Stimulated activated CD8-positive, alpha-beta memory T cell treated with anti-CD3 and anti-CD28 coated beads, Interleukin-15, amount 100 ng/mL, for 48 hours (primary cell): ENCODE measurements at regions not wholly inside any gene's neighbourhood (a gene's known extent, or its start where the extent isn't known, plus 50 kb on each side); places are given as distances from the start of the nearest gene placed in this dataset.
"Not testable (repeated sequence)": the region's sequence is repeated elsewhere in the genome, so short reads cannot be mapped to it uniquely, and the experiment has no call there.

Source experiments
- DNase-seq, 2 donors: peaks; one replicate each; pipeline ENCODE4 v3.0.0-alpha.2; 2020; ENCODE audit warnings: low read depth in 2 of 2

DNA sequence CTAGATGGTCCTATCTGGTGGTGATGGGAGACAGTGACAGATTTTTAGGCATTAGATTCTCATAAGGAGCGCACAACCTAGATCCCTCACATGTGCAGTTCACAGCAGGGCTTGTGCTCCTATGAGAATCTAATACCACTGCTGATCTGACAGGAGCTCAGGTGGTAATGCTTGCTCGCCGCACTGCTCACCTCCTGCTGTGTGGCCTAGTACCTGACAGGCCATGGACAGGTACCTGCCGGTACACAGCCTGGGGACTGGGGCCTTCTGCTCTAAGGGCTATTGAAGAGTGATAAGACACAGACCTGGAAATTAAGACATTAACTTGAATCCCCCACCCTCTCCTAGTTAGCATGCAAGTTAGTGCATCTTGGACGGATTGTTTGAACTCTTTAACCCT, 64.4 kb downstream of the KLRB1 start:
- not testable (repeated sequence) for DNase-seq

DNA sequence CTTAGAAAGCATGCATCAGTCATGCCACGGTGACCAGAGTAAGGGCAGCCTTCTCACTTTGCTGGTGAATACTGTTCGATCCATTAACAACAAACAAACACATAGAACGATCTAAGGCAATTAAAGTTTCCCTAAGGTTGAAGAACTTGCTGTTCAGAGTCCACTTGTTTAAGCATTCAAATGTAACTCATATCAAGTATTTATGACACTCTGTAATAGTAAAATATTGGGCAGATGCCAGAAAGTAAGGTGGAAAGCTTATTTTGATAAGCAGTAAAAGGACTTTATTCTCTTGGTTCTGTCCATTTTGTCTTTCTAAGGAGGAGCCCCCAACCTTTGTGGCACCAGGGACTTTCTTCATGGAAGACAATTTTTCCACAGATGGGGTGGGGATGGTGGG, 64.9 kb downstream of the KLRB1 start:
- not testable (repeated sequence) for DNase-seq

DNA sequence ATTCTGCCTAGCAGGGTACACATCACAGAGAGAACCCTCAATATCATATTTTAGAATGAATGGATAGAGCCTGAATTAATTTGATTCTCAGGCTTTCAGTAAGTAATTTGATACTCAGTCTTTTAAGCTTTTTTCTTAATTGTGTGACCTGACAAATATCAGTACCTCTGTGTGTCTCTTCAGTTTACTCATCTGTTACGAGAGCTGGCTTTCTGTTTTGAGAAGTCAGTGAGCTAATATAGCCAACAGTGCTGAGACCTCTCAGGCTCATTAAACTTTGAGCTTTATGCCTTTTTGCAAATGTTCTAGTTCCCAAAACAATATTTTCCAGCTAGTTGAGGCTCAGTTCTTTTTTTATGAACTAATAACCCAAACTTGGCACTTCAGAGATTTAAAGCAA, 91.8 kb downstream of the KLRB1 start:
- DNase-seq, result not testable (repeated sequence)

DNA sequence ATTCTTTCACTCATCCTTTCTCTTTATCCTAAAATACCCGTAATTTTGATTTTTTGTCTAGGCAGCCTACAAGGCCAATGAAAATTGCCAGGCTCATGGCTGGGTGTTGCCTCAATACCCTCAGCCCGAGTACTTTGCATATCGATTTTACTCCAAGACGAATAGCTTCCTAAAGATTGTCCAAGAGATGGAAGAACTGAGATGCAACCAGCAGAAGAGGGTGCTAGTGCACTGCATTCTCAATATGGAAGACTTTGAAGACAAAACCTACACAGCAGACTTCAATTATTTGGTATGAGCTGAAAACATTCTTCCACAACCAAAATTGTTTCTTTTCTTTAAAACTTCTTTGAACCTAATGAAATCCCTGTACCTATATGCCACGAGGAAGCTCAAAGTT, 95.0 kb downstream of the KLRB1 start:
- DNase-seq, result not testable (repeated sequence)

DNA sequence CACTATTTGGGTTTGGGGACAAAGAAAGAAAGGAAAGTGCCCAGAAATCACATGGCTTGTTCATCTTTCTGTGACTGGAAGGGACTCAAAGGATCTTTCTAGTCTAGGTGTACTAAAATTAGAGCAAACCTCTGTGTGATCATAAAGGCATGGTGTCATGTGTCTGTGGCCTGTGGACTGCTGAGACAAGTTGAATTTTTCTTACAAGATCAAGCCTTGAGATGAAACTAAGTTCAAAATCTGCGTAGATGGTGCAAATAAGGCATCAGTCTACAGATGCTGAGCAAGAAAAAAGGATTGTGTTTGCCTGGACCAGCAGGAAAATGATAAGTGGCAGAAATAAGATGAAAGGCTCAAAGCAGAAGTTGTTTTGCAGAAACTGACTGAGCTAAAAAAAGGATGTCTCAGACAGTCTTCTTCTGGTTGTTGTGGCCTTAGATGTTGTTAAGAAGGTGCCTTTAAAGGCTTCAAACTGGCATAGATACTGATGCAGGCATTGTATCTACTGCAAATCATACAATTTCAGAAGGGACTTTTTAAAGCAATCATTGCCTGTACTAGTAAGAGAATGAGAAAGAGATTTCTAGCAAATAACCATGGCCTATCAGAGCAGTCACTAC, 97.2 kb downstream of the KLRB1 start:
- not testable (repeated sequence) for DNase-seq

DNA sequence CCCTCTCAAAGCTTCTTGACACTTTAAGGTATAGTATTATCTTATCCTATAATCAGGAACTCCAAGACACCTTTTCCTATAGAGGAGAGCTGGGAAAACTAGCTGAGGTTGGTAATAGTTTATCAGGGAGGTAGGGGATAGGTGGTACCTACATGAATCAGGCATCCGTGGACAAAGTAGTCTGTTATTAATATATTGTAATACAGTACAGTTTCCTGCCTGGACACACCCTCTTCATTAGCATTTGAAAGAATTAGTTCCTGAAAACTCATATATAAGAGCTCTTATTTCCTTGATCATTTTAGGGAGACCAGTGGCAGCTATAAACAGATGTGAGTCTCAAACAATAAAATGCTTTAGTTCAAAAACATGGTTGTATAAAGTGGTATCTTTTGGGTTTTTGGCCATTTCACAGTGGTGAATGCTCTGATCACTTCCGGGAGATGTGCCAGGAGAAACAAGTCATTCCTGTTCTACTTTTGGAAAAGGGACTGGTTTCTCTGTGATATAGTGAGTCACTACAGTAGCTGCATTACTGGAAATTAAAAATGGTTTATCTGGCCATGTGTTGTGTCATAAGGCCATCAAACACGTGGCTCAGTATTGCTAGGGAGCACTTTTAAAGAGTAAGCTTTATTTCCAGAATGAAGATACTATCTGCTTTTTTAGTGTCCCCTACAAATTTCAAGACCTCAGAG, 98.1 kb downstream of the KLRB1 start:
- DNase-seq, result no peak

DNA sequence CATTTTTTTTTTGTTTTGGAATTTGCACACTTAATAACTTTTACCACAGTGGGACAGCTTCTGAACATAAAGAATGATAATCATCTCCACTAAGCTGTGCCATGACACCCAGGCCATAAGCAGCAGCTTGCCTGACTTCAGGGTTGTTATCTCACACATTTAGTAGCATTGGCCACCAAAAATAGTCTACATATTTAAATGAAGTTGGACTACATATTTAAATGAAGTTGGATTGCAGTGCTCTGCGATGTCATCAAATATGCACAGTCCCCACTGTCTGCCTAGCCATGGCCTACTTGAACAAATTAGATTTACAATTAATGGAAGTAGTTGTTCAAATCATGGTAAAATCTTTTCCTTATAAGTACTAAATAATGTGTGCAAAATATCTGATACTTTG, 101.0 kb downstream of the KLRB1 start:
- no peak for DNase-seq

DNA sequence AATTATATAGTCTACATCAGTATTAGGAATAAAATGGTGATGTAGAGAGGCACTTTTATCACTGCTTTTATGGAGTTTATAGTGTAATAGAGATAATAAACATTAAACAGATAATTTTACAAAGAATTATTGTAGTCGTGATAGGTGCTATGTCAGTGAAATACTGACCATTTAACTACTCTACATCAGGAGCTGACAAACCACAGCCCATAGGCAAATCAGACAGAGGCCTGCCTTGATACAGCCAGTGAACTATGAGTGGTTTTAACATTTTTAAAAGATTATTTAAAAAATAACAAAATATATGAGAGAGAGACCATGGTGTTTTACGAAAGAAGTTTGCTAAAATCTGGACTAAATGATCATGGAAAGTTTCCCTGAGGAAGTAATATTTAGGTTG, 104.3 kb downstream of the KLRB1 start:
- not testable (repeated sequence) for DNase-seq

DNA sequence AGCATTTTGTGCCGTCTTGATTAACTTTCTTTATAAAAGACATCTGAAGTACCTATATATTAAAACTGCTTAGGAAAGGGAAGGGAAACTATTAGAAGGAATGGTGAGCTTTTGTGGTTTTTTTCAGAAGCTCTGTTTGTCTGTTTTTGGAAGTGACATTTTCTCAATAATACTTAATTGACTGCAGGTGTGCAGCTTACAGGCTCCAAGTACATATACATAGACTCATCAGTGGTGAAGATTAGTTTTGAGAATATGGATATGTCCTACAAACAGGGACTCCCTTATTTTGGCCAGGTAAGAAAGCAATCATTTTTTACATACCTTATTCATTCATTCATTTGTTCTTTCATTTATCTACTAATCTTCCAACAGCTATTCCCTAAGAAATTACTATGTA, 104.9 kb downstream of the KLRB1 start:
- DNase-seq, result not testable (repeated sequence)

DNA sequence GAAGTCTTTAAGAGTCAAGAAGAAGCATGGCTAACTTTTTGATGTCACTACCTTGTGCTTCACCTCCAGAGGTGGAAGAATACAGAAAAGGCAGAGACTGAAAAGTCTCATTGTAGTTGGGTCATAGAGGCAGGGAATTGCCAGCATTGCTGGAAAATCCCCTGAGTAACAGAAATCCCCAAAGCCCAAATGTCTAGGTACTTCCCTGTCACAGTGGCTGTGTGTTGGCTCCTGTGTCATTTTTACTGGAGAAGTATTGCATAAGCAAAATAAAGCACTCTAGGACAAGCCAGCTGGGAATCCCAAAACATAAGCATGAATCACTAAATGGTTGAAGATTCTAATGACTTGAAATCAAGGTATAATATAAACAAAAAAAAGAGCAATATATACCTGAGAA, 114.4 kb downstream of the KLRB1 start:
- not testable (repeated sequence) for DNase-seq

DNA sequence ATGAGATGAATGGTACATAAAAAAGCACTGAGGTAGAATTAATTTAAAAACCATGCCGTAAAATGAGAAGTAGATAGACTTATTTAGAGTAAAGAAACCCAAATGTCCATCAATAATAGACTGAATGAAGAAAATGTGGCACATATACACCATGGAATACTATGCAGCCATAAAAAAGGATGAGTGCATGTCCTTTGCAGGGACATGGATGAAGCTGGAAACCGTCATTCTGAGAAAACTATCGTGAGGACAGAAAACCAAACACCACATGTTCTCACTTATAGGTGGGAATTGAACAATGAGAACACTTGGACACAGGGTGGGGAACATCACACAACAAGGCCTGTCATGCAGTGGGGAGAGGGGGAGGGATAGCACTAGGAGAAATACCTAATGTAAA, 126.4 kb downstream of the KLRB1 start:
- DNase-seq, result not testable (repeated sequence)

DNA sequence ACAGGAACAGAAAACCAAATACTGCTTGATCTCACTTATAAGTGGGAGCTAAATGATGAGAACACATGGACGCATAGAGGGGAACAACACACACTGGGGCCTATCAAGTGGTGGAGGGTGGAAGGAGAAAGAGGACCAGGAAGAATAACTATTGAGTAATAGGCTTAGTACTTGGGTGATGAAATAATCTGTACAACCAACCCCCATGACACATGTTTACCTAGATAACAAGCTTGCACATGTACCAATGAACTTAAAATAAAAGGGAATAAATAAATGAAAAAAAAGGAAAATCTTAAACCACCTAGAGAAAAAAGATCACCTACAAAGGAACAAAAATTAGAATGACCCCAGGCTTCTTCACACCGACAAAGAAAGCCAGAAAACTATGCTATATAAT, 133.5 kb downstream of the KLRB1 start:
- DNase-seq, result not testable (repeated sequence)

DNA sequence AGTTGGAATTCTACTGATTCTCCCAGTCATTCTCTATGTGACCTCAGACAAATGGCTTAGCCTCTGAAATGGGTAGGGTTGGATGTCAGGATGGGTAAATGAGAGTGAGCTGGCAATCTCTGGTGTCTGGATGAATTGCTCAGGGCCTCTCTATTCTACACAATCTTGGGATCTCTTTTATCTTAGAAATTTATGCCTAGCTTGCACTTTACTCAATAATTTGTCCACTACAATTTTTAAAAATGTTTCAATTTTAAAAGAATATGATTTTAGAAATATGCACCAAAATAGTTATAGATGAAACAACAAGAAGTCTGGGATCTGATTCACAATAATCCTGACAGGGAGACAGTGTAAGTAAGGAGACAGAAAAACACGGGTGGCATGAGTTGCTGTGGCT, 134.1 kb downstream of the KLRB1 start:
- not testable (repeated sequence) for DNase-seq

DNA sequence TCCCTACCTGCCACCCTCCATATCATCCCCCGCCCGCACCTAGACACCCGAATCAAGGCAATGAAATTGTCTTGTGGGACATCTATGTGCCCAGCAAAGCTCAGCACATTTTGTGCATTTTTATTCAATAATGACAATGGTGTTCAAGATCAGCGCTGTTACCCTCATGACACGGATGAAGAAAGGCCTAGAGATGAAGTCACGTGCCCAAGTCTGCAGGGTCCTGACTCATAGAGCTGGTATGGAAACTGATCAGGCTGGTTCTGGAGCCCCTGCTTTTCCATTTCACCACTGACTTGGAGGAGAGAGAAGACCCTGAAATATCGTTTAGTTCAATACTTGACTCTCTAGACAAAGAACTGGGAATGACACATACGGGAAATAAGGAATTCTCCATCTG, 136.2 kb downstream of the KLRB1 start:
- DNase-seq, result not testable (repeated sequence)

DNA sequence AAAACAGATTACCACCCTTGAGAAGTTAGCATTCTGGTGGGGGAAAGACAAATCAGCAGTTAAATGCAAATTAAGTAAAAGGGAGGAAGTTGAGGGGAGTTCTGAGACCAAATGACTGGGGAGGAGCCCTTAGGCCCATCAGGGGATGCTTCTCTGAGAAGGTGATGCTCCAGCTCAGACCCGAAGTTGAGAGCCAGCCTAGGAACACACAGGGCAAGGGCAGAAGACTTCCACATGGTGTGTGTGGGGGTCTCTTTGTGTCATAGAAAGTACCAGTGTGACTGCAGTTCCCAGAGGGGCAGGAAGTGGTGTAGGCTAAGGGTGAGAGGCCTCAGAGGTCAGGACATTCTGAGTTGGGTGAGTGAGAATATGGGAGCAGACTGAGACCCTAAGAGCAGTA, 137.3 kb downstream of the KLRB1 start:
- DNase-seq, result not testable (repeated sequence)

DNA sequence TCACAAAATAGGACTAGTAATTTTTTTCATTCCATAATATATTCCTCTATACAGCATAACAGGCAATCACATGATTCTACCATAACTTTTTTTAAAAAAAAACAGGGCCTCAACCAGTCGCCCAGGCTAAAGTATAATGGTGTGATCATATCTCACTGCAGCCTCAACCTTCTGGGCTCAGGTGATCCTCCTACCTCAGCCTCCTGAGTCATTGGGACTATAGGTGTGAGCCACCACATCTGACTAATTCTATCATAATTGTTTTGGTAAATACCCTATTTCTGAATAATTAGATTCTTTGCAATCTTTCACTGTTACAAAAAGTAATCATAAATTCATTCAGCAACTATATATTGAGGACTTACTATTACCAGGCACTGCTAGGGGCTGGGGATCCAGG, 137.8 kb downstream of the KLRB1 start:
- not testable (repeated sequence) for DNase-seq

DNA sequence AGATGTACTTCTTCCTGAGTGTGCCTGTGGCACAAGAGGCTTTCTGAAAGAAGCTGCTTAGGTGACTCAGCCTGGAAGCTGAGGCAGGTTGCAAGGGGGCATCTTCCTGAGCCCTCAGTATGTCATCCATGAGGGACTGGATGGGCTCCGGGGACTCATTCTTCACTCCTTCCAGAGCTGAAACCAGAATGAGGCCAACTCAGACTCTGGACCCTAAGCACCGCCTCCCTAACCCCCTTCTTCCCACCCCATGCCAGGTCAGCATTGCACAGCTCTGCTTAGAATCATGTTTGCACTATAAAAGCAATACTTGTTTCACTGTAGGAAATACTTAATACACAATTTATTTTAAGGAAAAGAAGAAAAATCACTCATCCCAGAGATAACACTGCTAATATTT, 138.3 kb downstream of the KLRB1 start:
- DNase-seq, result not testable (repeated sequence)

DNA sequence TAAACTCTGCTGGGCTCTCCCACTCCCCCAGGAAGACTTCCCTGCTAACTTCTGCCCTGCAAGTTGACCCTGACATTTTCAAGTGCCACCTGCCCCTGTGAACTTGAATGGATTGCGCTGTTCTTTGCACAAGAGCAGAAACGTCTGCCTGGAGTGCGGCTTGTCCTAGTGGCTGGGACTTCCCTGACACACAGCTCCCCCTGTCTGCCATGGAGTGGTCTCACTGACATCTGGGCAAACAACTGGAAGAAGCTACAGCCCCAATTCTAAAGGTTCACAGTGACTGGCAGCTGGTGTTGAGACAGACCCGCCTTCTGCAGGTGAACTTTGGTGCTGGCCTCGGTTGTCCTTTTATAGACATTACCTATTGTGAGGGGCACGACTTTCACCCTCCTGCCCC, 138.7 kb downstream of the KLRB1 start:
- not testable (repeated sequence) for DNase-seq

DNA sequence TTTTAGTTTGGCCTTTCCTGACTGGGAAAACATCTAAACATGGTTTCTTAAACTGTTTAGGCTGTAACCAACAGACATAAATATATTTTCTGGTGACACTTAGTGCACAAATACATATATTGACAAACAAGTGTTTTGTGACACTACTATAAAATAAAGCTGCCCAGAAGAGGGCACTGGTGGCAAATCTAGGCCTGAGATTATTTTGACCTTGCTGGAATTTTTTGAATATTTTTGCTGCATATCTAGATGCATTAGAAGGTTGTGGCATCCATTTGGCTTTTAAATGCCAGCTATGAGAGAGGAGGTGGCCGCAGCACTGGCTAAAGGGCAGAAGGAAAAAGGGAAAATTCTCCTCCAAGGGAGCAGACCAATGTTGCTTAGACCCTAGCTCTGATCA, 139.6 kb downstream of the KLRB1 start:
- DNase-seq, result not testable (repeated sequence)

DNA sequence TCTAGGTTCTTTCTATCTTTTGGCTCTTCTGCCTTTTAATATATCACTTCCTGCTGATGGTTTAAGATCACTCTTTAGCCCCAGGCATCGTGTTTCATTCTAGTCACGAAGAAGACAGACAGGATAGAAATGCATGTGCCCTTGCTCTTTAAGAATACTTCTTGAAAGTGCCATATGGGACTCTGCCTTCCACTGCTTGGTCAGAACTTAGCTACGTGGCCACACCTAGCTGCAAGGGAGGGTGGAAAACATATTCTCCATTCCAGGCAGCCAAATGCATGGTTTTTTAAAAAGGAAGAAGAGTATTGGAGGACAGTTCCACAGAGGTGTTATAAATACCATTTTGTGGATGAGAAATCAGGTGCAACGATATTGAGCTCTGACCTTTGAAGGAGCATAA, 143.3 kb downstream of the KLRB1 start:
- DNase-seq, result no peak

DNA sequence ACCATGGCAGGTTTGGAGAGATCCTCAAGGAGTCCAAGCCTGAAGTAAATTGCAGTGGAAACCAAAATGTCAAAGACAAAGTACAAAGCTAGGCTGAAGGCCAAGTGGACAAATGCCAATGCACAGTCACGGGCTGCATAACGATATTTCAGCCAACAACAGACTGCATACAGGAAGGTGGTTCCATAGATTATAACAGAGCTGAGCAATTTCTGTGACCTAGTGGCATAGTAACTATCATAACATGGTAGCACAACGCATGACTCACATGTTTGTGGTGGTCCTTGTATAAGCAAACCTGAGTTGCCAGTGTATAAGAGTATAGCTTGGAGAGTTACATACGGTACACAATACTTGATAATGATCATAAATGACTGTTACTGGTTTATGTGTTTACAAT, 152.2 kb downstream of the KLRB1 start:
- not testable (repeated sequence) for DNase-seq

DNA sequence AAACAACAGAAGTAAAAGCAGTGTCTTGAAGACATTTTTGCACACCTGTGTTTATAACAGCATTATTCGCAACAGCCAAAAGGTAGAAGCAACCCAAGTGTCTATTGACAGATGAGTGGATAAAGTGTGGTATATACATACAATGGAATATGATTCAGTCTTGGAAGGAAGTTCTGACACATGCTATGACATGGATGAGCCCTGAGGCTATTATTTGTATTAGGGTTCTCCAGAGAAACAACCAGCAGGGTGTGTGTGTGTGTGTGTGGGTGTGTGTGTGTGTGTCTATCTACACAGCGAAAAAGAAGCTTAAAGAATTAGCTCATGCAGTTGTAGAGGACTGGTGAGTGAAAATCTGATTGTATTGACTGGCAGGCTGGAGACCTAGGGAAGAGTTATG, 153.7 kb downstream of the KLRB1 start:
- not testable (repeated sequence) for DNase-seq

DNA sequence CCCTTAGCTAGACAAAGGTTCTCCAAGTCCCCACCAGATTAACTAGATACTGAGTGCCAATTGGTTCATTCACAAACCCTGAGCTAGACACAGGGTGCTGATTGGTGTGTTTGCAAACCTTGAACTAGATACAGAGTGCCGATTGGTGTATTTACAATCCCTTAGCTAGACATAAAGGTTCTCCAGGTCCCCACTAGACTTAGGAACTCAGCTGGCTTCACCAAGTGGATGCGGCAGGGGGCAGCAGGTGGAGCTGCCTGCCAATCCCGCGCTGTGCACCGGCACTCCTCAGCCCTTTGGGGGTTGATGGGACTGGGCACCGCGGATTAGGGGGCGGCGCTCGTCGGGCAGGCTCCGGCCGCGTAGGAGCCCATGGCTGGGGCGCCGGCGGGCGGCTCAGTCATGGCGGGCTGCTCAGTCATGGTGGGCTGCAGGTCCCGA, 157.6 kb downstream of the KLRB1 start:
- DNase-seq, result peak in 1 of 2 donors; percentile 29
